MV-4-11 (cell line): ENCODE measurements at regions not wholly inside any gene's neighbourhood (a gene's known extent, or its start where the extent isn't known, plus 50 kb on each side); places are given as distances from the start of the nearest gene placed in this dataset.
"Not testable (repeated sequence)": the region's sequence is repeated elsewhere in the genome, so short reads cannot be mapped to it uniquely, and the experiment has no call there.

Experiments
- DNase-seq: peaks from one replicate; lab custom pipeline; 2025; lab: John Stamatoyannopoulos, UW

- DNase-seq, result no peak
These were observed 542.8 kb downstream of the GRXCR1 start for GRCh38 chr4:43435291-43435690.

GRCh38 chr4:43452948-43453347, 560.4 kb downstream of the GRXCR1 start:
- DNase-seq, result no peak

GRCh38 chr4:43456383-43456782, 563.9 kb downstream of the GRXCR1 start:
- no peak for DNase-seq

- DNase-seq, result no peak
These were observed 565.4 kb downstream of the GRXCR1 start for GRCh38 chr4:43457866-43458265.

- no peak for DNase-seq
These were observed 565.8 kb downstream of the GRXCR1 start for GRCh38 chr4:43458293-43458692.

GRCh38 chr4:43471950-43472349, 579.4 kb downstream of the GRXCR1 start:
- no peak for DNase-seq

- no peak for DNase-seq
These were observed 589.0 kb downstream of the GRXCR1 start for GRCh38 chr4:43481526-43481925.

GRCh38 chr4:43485196-43485595, 592.7 kb downstream of the GRXCR1 start:
- DNase-seq, result no peak

- DNase-seq, result no peak
These were observed 603.7 kb downstream of the GRXCR1 start for GRCh38 chr4:43496188-43496587.

GRCh38 chr4:43496602-43497001, 604.1 kb downstream of the GRXCR1 start:
- no peak for DNase-seq

- DNase-seq, result not testable (repeated sequence)
These were observed 613.3 kb downstream of the GRXCR1 start for GRCh38 chr4:43505823-43506222.

GRCh38 chr4:43512253-43512652, 619.7 kb downstream of the GRXCR1 start:
- DNase-seq, result no peak

GRCh38 chr4:43525646-43526045, 633.1 kb downstream of the GRXCR1 start:
- DNase-seq, result no peak

- no peak for DNase-seq
These were observed 655.0 kb downstream of the GRXCR1 start for GRCh38 chr4:43547561-43547960.

- DNase-seq, result no peak
These were observed 658.6 kb downstream of the GRXCR1 start for GRCh38 chr4:43550981-43551627.

- no peak for DNase-seq
These were observed 663.7 kb downstream of the GRXCR1 start for GRCh38 chr4:43556262-43556661.

GRCh38 chr4:43560047-43560446, 667.5 kb downstream of the GRXCR1 start:
- DNase-seq, result no peak

- no peak for DNase-seq
These were observed 671.6 kb downstream of the GRXCR1 start for GRCh38 chr4:43564107-43564506.

GRCh38 chr4:43564591-43564990, 672.1 kb downstream of the GRXCR1 start:
- DNase-seq, result no peak

- DNase-seq, result no peak
These were observed 675.1 kb downstream of the GRXCR1 start for GRCh38 chr4:43567644-43568043.

- DNase-seq, result no peak
These were observed 694.3 kb downstream of the GRXCR1 start for GRCh38 chr4:43586813-43587212.

GRCh38 chr4:43587758-43588157, 695.2 kb downstream of the GRXCR1 start:
- DNase-seq, result no peak

- no peak for DNase-seq
These were observed 714.9 kb downstream of the GRXCR1 start for GRCh38 chr4:43607400-43607799.

GRCh38 chr4:43607827-43608461, 715.4 kb downstream of the GRXCR1 start:
- DNase-seq, result no peak
